ENCODE measurements at regions not wholly inside any gene's neighbourhood (a gene's known extent, or its start where the extent isn't known, plus 50 kb on each side); places are given as distances from the start of the nearest gene placed in this dataset.
A peak's percentile ranks its signal among the peaks of the same experiment; 100 is the strongest.

DNA sequence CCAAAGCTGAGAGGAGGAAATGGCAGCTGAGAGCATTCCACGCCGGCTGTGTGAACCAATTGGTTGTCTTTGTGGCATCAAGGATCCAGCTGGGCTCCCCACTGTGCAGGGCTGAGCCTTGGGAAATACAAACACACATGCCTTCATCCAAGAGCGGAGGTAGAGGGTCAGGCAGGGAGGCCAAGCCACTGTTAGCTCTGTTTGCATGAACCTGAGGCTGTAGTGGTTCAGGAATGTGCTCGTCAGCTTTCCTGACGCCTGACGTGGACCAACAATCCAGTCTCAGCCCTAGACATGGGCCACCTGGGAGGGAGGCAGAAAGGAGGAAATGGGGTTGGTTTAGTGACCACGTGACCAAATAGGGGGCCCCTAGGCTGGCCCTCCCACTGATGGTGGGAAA is 276.9 kb downstream of the TLE3 start:
- DNase-seq (ENCODE audit: low spot score): no peak

DNA sequence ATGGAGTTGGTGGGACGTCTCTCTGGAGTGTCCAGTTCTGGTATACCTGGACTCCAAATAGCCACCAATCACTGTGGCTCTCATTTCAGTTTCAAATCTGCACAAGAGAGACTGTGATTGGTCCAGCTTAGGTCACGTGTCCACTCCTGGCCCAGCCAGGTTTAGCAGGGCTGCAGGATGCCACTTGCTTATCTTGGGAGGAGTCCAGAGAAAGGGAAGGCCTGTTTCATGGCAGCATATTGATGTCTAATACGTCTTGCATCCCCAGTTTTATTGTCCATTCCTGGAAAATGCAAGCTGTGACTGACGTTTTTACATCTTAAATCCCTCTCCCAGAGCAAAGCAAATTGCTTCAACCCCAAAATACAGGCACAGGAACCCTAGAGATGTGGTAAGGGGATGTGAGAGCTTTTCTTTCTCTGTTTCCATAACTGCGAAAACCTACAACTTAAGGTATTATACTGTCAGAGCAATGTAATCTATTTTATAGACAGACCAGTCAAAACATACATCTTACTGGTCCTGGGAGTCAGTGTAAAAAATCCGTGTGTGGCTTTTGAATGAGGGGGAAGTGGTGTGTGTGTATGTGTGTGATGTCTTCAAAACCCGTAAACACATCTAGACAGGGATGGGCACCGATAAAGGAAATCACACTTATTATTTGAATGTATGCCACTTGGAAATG is 274.4 kb downstream of the TLE3 start:
- peak; percentile 28 for DNase-seq (ENCODE audit: low spot score)

DNA sequence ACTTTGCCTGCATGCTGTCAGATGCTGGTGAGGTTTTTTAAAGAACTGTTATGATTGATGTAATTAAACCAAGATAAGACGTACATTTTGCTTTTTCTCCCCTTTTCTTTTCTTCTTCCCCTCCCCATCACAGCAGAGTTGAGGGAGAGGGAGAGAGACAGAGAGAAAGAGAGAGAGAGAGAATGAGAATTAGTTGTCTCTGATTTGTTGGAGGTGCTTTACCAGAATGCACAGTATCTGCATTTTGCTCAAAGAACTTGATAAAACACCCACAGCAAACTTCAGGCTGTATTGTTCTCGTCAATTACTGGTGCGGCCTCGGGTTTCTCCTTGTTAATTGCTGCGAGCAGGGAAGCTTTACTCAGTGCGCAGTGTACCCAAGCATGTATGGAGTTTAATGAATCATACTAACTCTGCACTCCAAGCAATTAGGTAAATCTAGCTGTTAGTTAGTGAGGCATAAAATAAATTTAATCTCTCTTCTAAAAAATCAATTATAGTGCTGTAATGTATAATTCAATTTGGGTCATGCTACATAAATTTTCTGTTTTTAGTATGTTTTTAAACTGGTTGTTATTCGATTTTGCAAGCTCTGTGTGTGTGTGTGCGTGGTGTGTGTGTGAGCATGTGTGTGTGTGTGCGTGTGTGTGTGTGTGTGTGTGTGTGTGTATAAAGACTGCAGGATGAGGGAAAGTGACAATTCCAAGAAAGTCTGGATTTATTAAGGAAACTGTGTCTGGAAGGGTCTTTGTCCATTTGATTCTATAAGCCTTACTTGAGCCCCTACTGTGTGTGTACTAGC is 273.4 kb downstream of the TLE3 start:
- no peak for DNase-seq (ENCODE audit: low spot score)

DNA sequence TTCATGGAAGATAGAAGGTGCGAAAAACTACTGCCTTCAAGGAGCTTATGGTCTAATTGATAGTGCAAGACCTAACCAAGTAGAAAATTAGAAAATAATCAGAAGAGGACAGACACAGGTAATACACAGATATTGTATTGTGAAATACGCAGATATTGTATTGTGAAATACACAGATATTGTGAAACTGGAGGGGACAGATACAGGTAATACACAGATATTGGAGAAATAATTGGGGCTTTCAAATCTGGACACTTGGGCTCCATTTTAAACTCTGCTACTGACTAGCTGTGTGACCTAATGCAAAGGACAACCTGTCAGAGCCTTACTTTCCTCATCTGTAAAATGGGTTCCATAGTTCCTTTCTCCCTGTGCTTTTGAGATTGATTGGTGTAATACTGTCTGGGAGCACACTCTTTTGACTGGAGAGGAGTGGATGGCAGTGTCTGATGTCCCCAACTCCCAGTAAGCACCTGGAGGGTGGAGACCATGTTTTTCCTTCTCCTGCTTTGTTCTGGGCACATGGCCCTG is 272.8 kb downstream of the TLE3 start:
- no peak for DNase-seq (ENCODE audit: low spot score)

DNA sequence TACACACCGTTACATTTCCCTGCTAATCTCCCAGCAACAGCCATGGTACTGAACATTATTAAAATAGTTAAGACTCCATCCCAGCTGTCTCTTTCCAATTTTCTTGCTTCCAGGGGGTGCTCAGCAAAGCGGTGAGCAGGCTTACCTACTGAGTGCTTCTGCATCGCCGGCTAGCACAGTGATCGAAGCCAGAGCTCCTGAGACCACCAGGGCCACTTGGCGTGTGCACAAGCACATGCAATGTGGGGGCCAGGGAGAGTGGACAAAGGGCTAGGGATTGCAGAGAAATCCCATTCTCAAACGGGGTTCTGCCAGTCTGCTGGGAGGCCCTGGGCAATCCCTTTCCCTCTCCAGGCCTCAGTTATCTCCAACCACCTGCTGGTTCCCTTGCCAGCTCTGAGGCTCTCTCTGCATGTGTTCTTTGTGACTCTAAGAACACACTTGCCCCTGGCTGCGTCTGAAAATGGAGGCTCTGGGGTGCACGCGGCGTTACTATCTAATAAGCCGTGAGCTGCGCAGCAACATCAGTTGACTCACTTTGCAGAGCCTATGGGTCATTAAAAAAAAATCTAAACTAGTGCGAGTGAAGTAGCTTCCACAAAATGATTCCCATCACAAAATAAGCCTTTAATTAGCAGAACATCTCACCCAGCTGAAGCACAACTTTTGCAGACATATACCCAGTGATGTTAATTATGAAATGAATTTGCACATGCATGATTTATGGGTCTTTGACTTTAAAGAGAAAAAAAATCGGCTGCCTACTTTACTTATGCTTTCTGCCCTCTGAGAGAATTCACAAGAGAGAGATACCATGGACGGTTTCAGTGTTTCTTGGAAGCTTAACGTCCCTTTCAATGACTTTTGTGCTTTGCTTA is 271.5 kb downstream of the TLE3 start:
- DNase-seq (ENCODE audit: low spot score): no peak

DNA sequence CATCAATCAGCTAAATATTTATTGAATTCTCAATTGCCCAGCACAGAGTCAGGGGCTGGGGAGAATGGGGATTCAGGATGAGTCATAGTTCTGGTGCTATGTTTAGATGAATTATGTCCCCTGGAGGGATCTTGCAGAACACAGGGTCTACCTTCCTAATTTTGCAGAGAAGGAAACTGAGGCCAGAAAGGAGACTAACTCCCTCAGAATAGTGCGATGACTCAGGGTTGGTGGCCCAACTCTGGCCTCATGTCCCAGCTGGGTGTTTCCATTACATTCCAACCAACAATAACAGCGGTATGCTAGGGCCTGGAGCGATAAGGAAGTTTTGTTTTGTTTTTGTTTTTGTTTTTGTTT is 270.9 kb downstream of the TLE3 start:
- DNase-seq (ENCODE audit: low spot score): no peak

DNA sequence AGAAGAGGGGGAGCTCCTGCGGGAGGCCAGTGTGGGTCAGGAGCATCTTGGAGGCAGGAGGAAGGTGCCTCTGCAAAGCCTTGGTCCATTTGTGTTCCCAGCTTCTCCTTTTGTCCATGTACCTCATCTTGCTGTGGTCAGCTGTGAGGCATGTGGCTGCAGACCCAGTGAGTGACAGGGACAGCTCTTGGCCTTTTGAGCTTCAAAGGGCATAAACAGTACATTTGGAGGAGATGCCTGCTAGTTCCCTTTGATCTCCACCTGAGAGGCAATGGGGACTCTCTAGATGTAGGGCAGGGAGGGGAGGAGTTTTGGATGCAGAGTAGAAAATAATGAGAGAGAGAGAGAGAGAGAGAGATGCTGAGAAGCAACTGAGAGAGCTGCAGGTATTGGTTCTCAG is 270.0 kb downstream of the TLE3 start:
- DNase-seq (ENCODE audit: low spot score): no peak

DNA sequence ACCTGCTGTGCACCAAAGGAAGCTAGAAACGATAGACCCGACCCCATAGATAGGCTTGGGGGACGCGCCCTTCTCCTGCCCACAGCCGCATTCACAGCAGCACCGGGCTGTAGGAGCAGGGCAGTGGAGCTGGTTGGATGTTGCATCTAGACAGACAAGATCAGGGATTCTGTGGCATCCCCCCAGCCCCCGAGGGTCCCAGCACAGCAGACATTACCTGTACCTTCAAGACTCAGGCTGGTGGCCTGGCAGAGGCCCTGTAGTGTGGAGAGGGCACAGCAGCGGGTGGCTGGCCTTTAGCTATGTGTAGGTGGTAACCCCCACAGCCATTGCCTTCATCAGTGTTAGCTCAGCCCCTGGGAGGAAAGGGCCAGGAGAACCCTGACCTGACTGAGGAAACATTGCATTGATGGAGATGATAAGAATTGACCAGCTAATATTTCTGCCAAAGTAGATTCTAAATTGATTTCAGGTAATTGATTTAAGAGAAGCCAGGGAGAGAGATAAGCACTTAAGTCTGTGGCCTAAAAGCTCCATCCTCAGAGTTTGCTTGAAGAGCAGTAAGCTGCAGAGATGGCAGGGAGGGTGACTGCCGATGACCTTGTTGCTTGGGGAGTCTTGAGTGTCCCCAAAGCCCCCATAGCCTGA is 269.4 kb downstream of the TLE3 start:
- no peak for DNase-seq (ENCODE audit: low spot score)

DNA sequence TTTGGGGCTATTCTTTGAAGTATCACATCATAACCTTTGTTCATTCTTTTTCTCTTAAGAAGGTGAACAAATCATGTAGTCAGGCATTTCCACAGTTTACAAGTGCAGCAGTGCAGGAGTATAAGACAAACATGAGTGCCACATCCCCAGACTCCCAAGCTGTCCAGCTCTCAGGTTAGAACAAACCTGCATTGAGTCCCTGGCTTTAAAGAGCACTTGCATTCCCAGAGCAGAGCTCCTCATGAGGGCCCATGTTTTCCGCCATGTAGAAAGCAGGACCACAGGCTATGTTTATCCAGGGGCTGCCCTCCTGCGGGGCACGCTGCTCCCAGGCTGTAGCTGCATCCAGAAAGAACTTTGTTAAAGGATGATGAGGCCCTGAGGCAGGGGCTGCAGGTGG is 267.7 kb downstream of the TLE3 start:
- DNase-seq (ENCODE audit: low spot score): no peak

DNA sequence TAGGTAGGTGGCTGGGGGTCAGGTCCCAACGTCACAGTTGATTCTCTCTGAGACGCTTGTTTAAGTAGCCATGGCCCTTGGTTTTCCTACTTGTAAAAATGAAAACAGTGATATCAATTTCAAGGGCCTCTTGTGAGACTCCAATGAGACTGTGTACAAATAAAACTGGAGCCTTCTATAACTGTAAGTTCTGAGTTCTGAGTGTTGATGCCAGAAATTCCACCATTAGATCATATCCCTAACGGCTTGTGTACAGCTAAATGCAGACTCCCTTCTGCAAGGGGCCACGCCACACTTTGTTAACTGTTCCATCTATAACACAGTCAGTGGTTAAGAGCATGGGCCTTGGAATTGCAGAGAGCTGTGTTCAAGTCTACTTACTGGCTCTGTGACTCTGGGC is 267.3 kb downstream of the TLE3 start:
- no peak for DNase-seq (ENCODE audit: low spot score)

DNA sequence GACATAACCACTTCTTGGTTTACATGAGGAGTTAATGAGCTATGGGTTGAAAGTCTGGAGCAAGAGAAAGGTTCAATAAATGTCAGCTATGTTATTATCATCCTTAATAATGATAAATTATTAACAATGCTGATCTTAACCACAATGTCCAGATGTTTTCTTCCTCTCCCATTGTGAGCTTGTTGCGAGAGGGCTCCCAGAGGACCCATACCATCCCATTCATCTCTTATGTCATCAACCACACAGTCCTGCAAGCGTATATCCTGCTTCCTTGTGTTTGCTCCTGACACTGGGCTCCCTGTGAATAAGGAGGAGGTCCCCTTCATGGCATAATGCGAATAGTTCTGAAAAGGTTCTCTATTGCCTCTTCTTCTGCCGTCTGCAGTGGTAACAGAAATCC is 266.8 kb downstream of the TLE3 start:
- no peak for DNase-seq (ENCODE audit: low spot score)

DNA sequence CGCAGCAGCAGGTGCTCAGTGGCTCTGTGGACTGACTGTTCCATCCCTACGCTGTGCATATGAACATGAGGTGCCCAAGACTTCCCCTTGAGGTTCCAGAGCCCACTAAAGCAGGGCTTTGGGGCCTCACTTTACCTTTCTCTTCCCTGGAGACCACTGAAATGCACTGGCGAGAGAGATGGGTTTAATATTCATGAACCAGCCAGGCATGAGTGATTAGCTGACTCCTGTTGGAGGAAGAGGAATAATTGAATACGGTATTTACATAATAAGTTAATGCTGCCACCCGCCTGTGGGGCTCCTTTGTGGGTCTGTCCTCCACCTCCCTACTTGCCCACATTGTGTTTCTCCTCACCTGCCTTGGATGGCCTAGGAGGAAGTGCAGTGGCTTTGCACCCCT is 263.4 kb downstream of the TLE3 start:
- no peak for DNase-seq (ENCODE audit: low spot score)

DNA sequence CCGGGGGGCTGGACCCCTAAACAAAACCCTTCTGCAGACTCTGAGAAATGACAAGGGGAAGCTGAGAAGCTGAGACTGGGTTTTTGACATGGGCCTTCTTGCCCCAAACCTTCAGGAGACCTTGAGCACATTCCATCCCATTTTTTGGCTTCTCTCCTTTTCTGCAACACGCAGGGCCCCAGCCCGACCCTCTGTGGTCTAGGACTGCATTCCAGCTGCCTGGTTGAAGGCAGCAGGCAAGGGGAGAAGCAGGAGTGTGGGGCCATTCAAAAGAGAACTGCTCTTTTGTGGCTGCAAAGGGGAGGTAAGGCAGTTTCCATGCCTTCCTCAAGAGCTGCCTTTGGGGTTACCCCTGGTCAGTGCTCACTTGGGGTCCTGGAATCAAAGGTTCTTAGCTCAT is 263.0 kb downstream of the TLE3 start:
- no peak for DNase-seq (ENCODE audit: low spot score)

DNA sequence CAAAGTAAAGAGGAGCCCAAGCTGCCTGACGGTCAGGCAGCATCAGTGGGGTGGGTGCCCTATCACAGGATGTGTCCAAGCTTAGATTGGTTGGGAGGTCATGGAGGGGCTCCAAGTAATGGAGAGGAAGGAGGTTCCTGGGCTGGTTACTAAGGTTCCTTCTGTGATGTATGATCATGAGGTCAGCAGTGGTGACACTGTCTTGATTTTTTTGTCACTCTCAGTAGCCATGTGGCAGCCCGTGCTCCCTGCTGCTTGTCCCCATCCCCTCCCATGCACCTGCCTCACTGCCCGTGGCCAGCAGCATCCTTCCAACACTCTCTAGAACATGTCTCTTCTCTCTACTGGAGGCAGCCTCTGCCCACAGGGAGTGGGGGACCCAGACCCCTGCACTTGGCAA is 261.7 kb downstream of the TLE3 start:
- DNase-seq (ENCODE audit: low spot score): no peak

DNA sequence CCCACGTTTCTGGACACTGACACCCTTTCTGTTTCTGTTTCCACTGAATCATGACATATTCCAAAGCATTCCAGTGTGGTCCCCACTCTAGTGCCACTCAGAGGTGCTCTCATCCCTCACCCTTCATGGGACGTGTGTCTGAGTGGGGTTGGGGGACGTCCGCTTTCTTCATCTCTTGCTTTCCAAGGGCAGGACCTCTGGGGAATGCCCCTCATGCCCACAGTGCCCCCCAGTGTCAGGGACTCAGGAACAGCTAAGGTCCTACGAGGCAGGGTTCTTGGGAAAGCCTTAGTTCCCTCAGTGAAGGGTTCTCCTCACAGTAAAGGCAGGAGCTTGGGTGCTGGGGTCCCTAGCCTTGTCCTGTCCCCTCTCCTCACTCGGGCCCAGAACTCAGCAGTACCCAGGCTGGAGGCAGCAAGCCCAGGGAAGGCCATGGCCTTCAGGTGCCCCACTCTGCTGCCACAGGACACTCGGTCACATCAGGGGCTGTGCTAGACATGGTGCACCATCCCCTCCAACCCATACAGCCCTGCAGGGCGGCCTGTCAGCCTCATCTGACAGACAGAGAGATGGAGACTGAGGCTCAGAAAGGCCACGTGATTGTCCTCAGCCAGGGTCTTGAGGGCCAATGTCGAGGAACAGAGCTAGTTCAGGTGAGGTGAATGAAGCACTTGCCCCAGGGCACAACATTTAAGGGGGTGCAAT is 261.0 kb downstream of the TLE3 start:
- DNase-seq (ENCODE audit: low spot score): no peak

DNA sequence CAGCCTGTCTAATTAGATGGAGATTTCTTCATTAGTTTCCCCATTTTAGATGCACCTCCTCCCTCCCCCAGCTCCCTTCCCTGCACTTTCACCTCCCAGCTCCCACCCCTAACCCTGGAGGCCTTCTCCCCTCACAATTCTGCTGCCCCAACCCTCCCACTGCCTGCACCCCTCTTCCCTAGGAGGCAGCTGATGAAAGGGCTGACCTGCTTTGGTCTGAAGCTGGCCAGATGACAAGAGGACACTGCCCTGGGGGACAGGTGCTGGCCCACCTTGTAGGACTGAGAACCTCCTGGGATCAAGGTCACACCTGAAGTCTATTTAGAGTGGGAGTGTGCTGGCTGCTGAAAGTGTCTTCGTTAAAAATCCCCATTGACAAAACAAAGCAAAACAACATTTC is 259.4 kb downstream of the TLE3 start:
- no peak for DNase-seq (ENCODE audit: low spot score)

DNA sequence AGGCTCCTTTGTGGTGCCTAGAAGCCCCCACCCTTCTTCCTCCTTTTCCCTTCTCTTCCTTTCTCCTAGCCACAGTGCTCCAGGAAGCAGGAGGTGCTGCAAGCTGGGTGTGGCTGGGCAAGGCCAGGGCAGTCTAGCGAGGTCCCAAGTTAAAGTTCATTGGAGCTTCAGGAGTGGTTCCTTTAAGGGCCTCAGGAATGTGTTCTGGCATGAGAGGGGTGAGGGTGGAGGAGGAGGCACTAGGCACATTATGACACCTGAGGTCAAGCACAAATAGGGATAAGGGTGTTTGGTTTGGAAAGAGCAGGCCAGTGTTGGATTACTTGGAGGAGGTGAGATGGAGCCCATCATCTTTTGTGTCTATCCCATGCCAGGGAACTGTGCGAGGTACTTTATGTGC is 258.7 kb downstream of the TLE3 start:
- DNase-seq (ENCODE audit: low spot score): no peak

DNA sequence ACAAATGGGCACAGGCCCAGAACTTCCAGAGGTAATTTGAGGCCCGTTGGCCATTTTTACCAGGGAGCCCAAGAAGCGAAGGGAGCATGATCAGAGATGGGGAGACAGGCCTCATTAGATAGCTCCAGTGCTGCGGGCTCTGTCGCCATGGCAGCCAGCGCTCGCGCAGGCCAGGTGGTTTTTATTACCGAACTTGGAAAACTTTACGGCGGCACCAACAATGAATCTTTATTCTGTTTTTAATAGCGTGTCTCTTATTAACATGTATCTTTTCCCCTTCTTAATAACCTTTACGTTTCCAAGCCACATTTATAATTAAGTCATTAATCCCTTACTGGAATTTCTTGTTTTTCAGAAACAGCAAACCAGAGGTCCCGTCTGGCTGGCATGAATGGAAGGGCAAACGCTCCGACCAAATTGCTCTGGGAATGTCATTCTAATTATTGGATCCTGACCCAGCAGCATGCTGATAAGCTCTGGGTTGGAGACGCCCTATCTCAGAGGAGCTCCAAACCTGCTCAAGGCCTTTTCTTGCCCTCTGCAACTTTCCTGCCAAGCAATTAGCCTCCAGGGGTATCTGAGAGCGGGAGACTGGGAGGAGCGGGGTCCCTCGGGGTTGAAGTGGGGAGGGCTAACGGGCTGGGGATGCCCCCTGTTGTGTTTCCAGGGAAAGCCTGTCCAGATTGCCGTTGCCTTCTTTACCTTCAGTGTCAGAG is 256.4 kb downstream of the TLE3 start:
- no peak for DNase-seq (ENCODE audit: low spot score)

DNA sequence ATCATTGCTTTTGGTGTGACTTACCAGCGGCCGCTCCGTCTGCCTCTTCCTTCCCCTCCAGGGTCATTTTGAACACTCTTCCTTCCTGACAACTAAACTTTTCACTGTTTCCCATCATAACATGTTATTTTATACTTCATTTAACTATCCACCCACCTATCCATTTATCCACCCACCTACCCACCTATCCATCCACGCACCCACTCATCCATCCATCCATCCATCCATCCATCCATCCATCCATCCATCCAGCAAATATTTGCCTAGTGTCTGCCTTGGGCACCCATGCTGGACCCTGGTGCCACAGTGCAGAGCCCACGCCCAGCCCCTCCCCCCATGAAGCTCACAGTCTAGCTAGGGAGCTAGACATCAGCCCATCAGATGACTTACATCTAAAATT is 254.9 kb downstream of the TLE3 start:
- no peak for DNase-seq (ENCODE audit: low spot score)

DNA sequence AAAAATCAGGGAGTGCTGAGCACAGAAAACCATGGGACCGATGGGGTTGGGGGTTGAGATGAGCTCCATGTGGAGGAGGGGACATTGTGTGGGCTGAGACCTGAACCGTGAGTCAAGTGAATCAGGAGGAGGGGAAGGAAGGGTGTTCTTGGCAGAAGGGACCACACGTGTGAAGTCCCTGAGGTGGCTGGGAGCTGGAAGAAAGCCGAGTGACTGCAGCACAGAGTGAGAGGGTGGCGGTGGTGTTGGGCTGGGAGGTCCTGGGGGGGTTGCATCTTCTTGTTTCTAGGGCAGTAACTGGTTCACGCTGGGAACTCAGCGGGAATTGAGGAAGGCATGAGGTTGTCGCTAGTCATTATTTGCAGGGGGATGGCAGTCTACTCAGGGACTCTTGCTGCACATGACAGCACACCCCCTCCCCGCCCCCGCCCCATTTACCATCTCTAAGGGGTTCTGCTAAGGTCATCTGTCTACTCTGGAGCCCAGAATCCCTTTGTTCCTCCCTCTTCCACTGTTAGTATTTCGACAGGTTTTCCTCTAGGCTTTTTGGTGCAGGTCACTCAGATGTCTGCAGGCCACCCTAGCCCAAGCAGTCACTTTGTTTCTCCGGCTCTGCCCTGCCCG is 254.3 kb downstream of the TLE3 start:
- DNase-seq (ENCODE audit: low spot score): no peak
